ENCODE measurements at regions not wholly inside any gene's neighbourhood (a gene's known extent, or its start where the extent isn't known, plus 50 kb on each side); places are given as distances from the start of the nearest gene placed in this dataset.
"Not testable (repeated sequence)": the region's sequence is repeated elsewhere in the genome, so short reads cannot be mapped to it uniquely, and the experiment has no call there.

DNA sequence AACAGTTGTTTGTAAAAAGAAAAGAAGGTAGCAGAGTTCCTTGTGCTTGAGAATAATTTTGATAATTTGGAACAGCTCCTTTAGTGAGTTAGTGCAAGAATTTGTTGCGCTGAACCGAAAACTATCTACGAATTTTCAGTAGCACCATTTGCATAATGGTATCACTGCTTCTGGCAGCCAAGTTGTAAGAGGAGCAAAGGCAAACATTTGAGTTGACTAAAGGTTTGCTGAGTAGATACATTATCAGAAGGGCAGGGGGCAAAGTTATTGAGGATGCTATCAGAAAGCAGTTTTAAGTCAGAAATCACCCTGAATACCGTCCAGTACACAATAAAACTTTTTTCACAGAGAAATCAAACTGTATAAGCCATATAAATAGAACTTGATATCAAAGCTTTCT lies 181.5 kb upstream of the MOCS2 start:
- H3K36me3 Mint-ChIP-seq (ENCODE audit: low read depth, unreplicated experiment), result no peaks in the 10 kb centered on the region
- H3K4me3 Mint-ChIP-seq (ENCODE audit: unreplicated experiment), result no peak overlapping the region
- no peak for DNase-seq (ENCODE audit: low spot score)
- TF ChIP-seq, protein P1, sequence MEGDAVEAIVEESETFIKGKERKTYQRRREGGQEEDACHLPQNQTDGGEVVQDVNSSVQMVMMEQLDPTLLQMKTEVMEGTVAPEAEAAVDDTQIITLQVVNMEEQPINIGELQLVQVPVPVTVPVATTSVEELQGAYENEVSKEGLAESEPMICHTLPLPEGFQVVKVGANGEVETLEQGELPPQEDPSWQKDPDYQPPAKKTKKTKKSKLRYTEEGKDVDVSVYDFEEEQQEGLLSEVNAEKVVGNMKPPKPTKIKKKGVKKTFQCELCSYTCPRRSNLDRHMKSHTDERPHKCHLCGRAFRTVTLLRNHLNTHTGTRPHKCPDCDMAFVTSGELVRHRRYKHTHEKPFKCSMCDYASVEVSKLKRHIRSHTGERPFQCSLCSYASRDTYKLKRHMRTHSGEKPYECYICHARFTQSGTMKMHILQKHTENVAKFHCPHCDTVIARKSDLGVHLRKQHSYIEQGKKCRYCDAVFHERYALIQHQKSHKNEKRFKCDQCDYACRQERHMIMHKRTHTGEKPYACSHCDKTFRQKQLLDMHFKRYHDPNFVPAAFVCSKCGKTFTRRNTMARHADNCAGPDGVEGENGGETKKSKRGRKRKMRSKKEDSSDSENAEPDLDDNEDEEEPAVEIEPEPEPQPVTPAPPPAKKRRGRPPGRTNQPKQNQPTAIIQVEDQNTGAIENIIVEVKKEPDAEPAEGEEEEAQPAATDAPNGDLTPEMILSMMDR (IDR thresholded peaks at IDR 0.05; ENCODE audit: unreplicated experiment), result no peak
- peaks cover 3% of the 10 kb centered on the region for H3K27me3 Mint-ChIP-seq (ENCODE audit: unreplicated experiment)
- H3K4me1 Mint-ChIP-seq (ENCODE audit: unreplicated experiment), result peaks cover 3% of the 10 kb centered on the region
- H3K9me3 Mint-ChIP-seq (ENCODE audit: unreplicated experiment), result no peaks in the 10 kb centered on the region
- no peak overlapping the region for H3K27ac Mint-ChIP-seq (ENCODE audit: unreplicated experiment)

DNA sequence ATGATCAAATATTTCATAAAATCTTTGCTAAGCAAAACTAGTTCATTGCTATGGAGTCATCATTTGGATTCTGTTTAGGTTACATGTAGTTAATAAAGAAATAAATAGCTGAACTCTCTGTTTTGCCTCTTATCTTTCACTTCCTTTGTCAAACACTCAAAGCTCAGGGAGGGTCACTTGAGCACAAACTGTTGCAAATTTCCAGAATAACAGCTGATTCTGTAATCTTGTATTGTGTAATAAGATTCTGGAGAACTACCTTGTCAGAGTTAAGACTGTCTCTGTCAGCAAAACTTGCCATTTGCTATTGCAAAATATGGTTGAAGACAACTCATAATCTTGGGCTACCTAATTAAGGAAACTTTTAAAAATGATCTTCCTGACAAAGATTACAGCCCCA lies 182.0 kb upstream of the MOCS2 start:
- H3K27ac Mint-ChIP-seq (ENCODE audit: unreplicated experiment), result no peak overlapping the region
- DNase-seq (ENCODE audit: low spot score), result no peak
- TF ChIP-seq, protein P1 (IDR thresholded peaks at IDR 0.05; ENCODE audit: unreplicated experiment), result no peak
- H3K4me1 Mint-ChIP-seq (ENCODE audit: unreplicated experiment), result peaks cover 3% of the 10 kb centered on the region
- peaks cover 3% of the 10 kb centered on the region for H3K27me3 Mint-ChIP-seq (ENCODE audit: unreplicated experiment)
- H3K4me3 Mint-ChIP-seq (ENCODE audit: unreplicated experiment), result no peak overlapping the region
- H3K9me3 Mint-ChIP-seq (ENCODE audit: unreplicated experiment), result no peaks in the 10 kb centered on the region
- H3K36me3 Mint-ChIP-seq (ENCODE audit: low read depth, unreplicated experiment), result no peaks in the 10 kb centered on the region

DNA sequence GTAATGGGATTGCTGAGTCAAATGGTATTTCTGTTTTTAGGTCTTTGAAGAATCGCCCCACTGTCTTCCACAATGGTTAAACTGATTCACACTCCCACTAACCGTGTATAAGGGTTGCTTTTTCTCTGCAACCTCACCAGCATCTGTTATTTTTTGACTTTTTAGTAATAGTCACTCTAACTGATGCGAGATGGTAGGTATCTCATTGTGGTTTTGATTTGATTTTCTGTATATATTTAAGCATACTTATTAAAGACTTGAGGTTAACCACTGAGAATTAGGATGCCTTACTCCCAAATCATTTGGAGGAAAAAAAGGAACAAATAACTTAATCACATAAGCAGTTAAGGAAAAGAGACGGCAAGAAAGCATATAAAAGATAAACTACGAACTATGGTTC lies 181.6 kb upstream of the FST start:
- TF ChIP-seq, protein P1 (IDR thresholded peaks at IDR 0.05; ENCODE audit: unreplicated experiment), result no peak
- H3K9me3 Mint-ChIP-seq (ENCODE audit: unreplicated experiment), result no peaks in the 10 kb centered on the region
- no peaks in the 10 kb centered on the region for H3K4me1 Mint-ChIP-seq (ENCODE audit: unreplicated experiment)

DNA sequence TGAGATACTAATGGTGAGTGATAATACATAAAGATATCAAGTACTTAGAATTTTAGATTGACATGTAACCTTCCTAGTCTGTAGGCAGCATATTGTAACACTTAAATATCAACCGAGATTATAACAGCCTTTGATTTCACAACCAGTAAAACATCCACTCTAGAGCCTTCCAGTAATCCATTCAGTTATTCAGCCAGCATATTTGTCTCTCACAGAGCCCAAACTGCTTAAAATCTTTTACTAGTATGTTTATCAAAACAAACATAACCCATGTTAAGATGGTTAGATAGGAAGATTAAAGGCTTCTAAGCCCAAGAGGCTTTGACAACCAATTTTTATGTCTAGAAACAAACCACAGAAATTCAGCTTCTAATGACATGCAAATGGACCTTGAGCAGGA lies 177.9 kb upstream of the FST start:
- Mint-ChIP-seq H3K27me3 (ENCODE audit: unreplicated experiment) (no peaks in the 10 kb centered on the region), H3K27ac (ENCODE audit: unreplicated experiment) (no peak overlapping the region), H3K4me3 (ENCODE audit: unreplicated experiment) (no peak overlapping the region), H3K4me1 (ENCODE audit: unreplicated experiment) (no peaks in the 10 kb centered on the region), H3K9me3 (ENCODE audit: unreplicated experiment) (no peaks in the 10 kb centered on the region), H3K36me3 (ENCODE audit: low read depth, unreplicated experiment) (no peaks in the 10 kb centered on the region)
- TF ChIP-seq, protein P1 (IDR thresholded peaks at IDR 0.05; ENCODE audit: unreplicated experiment), result no peak
- DNase-seq (ENCODE audit: low spot score), result no peak

More for the DNA sequence above, 181.6 kb upstream of the FST start:
- Mint-ChIP-seq H3K36me3 (ENCODE audit: low read depth, unreplicated experiment) (no peaks in the 10 kb centered on the region), H3K27me3 (ENCODE audit: unreplicated experiment) (no peaks in the 10 kb centered on the region), H3K4me3 (ENCODE audit: unreplicated experiment) (no peak overlapping the region), H3K27ac (ENCODE audit: unreplicated experiment) (no peak overlapping the region)
- DNase-seq (ENCODE audit: low spot score), result no peak

DNA sequence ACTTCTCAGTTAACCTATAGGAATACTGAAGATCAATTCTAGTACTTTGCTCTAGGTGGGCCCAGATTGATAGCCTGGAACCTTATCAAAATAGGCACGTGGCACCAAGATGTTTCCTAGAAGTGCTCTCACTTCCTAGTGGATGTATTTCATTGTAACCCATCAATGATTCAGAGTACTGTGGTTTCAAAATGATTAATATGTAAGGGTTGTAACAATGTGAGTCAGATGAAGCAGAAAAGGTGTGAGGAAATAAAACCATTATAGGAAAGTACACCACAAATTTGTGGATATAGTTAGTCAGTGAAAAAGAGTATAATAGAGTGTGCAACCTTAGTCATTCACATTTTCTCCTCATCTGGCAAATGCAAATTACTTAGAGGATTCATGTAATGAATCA lies 177.3 kb upstream of the FST start:
- H3K27ac Mint-ChIP-seq (ENCODE audit: unreplicated experiment), result no peak overlapping the region
- H3K9me3 Mint-ChIP-seq (ENCODE audit: unreplicated experiment), result no peaks in the 10 kb centered on the region
- H3K36me3 Mint-ChIP-seq (ENCODE audit: low read depth, unreplicated experiment), result no peaks in the 10 kb centered on the region
- no peaks in the 10 kb centered on the region for H3K27me3 Mint-ChIP-seq (ENCODE audit: unreplicated experiment)
- no peaks in the 10 kb centered on the region for H3K4me1 Mint-ChIP-seq (ENCODE audit: unreplicated experiment)
- H3K4me3 Mint-ChIP-seq (ENCODE audit: unreplicated experiment), result no peak overlapping the region
- TF ChIP-seq, protein P1 (IDR thresholded peaks at IDR 0.05; ENCODE audit: unreplicated experiment), result no peak
- no peak for DNase-seq (ENCODE audit: low spot score)

DNA sequence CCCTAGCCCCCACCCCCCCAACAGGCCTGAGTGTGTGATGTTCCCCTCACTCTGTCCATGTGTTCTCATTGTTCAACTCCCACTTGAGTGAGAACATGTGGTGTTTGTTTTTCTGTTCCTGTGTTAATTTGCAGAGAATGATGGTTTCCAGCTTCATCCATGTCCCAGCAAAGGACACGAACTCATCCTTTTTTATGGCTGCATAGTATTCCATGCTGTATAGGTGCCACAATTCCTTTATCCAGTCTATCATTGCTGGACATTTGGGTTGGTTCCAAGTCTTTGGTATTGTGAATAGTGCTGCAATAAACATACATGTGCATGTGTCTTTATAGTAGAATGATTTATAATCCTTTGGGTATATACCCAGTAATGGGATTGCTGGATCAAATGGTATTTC lies 175.1 kb upstream of the FST start:
- DNase-seq (ENCODE audit: low spot score); H3K9me3 Mint-ChIP-seq (ENCODE audit: unreplicated experiment); H3K27me3 Mint-ChIP-seq (ENCODE audit: unreplicated experiment); H3K36me3 Mint-ChIP-seq (ENCODE audit: low read depth, unreplicated experiment); H3K4me1 Mint-ChIP-seq (ENCODE audit: unreplicated experiment); H3K27ac Mint-ChIP-seq (ENCODE audit: unreplicated experiment); H3K4me3 Mint-ChIP-seq (ENCODE audit: unreplicated experiment): not testable (repeated sequence)
